GM12873 (cell line): ENCODE measurements at regions not wholly inside any gene's neighbourhood (a gene's known extent, or its start where the extent isn't known, plus 50 kb on each side); places are given as distances from the start of the nearest gene placed in this dataset.

Source experiments
- TF ChIP-seq, protein P1 (sequence below): IDR thresholded peaks from 2 replicates; pipeline ENCODE4 v1.5.1; 2012; ENCODE audit warnings: low read depth, mild to moderate bottlenecking, moderate library complexity, low read length, control low read depth; ENCODE audit not compliant: insufficient read depth; ENCODE audit errors: missing control alignments

- TF ChIP-seq, protein P1, sequence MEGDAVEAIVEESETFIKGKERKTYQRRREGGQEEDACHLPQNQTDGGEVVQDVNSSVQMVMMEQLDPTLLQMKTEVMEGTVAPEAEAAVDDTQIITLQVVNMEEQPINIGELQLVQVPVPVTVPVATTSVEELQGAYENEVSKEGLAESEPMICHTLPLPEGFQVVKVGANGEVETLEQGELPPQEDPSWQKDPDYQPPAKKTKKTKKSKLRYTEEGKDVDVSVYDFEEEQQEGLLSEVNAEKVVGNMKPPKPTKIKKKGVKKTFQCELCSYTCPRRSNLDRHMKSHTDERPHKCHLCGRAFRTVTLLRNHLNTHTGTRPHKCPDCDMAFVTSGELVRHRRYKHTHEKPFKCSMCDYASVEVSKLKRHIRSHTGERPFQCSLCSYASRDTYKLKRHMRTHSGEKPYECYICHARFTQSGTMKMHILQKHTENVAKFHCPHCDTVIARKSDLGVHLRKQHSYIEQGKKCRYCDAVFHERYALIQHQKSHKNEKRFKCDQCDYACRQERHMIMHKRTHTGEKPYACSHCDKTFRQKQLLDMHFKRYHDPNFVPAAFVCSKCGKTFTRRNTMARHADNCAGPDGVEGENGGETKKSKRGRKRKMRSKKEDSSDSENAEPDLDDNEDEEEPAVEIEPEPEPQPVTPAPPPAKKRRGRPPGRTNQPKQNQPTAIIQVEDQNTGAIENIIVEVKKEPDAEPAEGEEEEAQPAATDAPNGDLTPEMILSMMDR = no peak
These were observed 217.8 kb upstream of the PMFBP1 start for GRCh38 chr16:72389791-72390190.

DNA sequence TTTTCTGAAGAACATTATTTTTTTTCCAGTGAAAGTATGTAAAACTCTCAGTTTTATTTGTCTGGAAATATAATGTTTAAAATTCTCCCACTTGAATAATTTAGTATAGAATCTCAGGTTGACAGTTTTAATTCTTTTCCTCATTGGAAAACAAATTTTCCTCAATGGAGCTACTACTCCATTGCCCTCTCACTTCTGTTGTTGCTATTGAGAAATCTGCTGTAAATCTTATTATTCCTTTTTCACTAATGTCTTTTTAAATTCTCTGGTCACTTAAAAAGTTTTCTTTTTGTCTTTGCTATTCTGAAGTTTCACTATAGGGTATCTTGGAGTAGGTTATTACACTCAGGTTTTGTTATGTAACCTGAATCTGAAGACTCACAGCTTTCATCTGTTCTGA lies 216.1 kb upstream of the PMFBP1 start:
- TF ChIP-seq, protein P1 = no peak

GRCh38 chr16:72384651-72385050 lies 212.7 kb upstream of the PMFBP1 start:
- TF ChIP-seq, protein P1 = no peak

- TF ChIP-seq, protein P1 = no peak
These were observed 208.3 kb upstream of the PMFBP1 start for GRCh38 chr16:72380283-72380682.

GRCh38 chr16:72373201-72373600 lies 201.2 kb upstream of the PMFBP1 start:
- TF ChIP-seq, protein P1 = no peak

GRCh38 chr16:72372087-72373045 lies 200.4 kb upstream of the PMFBP1 start:
- TF ChIP-seq, protein P1 = no peak

DNA sequence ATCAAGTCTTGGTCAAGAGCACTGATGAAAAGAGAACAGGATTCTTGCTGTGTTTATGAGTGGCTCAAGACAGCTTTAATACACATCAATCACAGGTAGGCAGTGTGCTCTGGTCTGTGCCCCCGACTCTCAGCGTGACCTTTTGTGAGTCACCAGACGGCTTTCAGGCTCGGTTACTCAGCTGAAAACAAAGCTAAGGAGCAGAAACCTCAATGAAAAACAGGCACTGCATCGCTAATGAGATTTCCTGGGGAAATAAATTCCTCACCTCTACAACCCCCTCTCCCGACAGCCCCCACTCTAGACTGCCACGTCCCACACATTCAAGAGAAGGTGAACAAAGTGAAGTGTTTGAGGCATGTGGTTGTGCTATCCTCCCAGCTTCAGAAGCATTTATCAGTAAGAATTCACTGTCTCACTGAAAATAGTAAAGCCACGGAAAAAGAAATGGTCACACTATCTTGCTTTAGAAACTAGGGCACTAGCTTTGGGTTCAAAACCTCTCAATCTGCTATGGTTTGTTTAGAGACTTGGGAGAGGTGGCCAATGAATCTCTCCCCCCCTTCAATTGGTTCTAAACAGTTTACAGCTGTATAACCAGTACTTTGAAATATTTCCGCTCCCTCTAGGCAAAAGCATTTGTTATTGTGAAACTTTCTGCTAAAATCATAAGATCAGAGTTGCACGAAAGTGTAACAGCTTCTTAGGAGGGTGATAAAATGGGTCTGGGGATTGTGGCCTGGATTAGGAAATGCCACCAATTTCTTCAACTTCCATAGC lies 199.5 kb upstream of the PMFBP1 start:
- TF ChIP-seq, protein P1 = no peak
